ENCODE measurements at regions not wholly inside any gene's neighbourhood (a gene's known extent, or its start where the extent isn't known, plus 50 kb on each side); places are given as distances from the start of the nearest gene placed in this dataset.
"Not testable (repeated sequence)": the region's sequence is repeated elsewhere in the genome, so short reads cannot be mapped to it uniquely, and the experiment has no call there.

GRCh38 chr11:98330306-98330705 is 690.4 kb upstream of the CNTN5 start:
- H3K27me3 Mint-ChIP-seq (ENCODE audit: insufficient read depth, low read depth, poor library complexity); H3K4me1 Mint-ChIP-seq; H3K4me1 ChIP-seq (ENCODE audit: insufficient read depth): not testable (repeated sequence)

GRCh38 chr11:98358551-98358950 is 662.2 kb upstream of the CNTN5 start:
- Histone ChIP-seq H3K27me3 (ENCODE audit: insufficient read depth) (no peaks in the 10 kb centered on the region), H3K27ac (ENCODE audit: low read depth) (no peak overlapping the region), H2AFZ (no peak overlapping the region), H3K4me1 (ENCODE audit: insufficient read depth) (no peaks in the 10 kb centered on the region), H3K9me2 (ENCODE audit: insufficient read depth) (no peaks in the 10 kb centered on the region), H3K4me2 (no peak overlapping the region), H3K36me3 (ENCODE audit: insufficient read depth) (no peaks in the 10 kb centered on the region), H4K20me1 (replicated peaks; ENCODE audit: insufficient read depth) (no peaks in the 10 kb centered on the region), H3F3A (replicated peaks; ENCODE audit: low read depth) (no peaks in the 10 kb centered on the region), H3K4me3 (no peak overlapping the region), H3K79me2 (replicated peaks; ENCODE audit: insufficient read depth) (no peaks in the 10 kb centered on the region)
- H3K27me3 Mint-ChIP-seq (ENCODE audit: insufficient read depth, low read depth, poor library complexity), result no peaks in the 10 kb centered on the region
- H3K36me3 Mint-ChIP-seq (ENCODE audit: low read depth), result peaks cover 6% of the 10 kb centered on the region; the same call in 2 of the 3 replicates
- H3K4me3 Mint-ChIP-seq, result no peak overlapping the region
- ATAC-seq (no peak), DNase-seq (ENCODE audit: low spot score) (no peak)
- no peak overlapping the region for H3K27ac Mint-ChIP-seq
- peaks cover 8% of the 10 kb centered on the region for H3K9me3 Mint-ChIP-seq
- H3K4me1 Mint-ChIP-seq, result no peaks in the 10 kb centered on the region; the same call in 2 of the 3 replicates
- no peak for TF ChIP-seq ZNF331 (CRISPR knock-in tag; IDR thresholded peaks at IDR 0.05; ENCODE audit: low read depth)
- no peak for TF ChIP-seq JUNB (IDR thresholded peaks at IDR 0.05; ENCODE audit: unreplicated experiment)
- no peak for TF ChIP-seq POLR2AphosphoS5 (IDR thresholded peaks at IDR 0.05; ENCODE audit: low read depth)
- TF ChIP-seq REST (IDR thresholded peaks at IDR 0.05; ENCODE audit: unreplicated experiment), result no peak
- TF ChIP-seq CREB1 (CRISPR knock-in tag; IDR thresholded peaks at IDR 0.05; ENCODE audit: low read depth), result no peak
- no peak for TF ChIP-seq ETS1 (IDR thresholded peaks at IDR 0.05)
- no peak for TF ChIP-seq NANOG (IDR thresholded peaks at IDR 0.05; ENCODE audit: borderline replicate concordance)
- TF ChIP-seq EZH2phosphoT487 (IDR thresholded peaks at IDR 0.05; ENCODE audit: unreplicated experiment), result no peak
- no peak for TF ChIP-seq CTCF (conservative IDR thresholded peaks at IDR 0.05; ENCODE audit: low read depth in 2 of 2)
- TF ChIP-seq EZH2 (IDR thresholded peaks at IDR 0.05; ENCODE audit: low read depth, unreplicated experiment), result no peak
- TF ChIP-seq ZNF114 (CRISPR knock-in tag; IDR thresholded peaks at IDR 0.05), result no peak

More at GRCh38 chr11:98330306-98330705, 690.4 kb upstream of the CNTN5 start:
- not testable (repeated sequence) for H3K27ac Mint-ChIP-seq; H3K36me3 Mint-ChIP-seq (ENCODE audit: low read depth); H3K4me3 ChIP-seq; H2AFZ ChIP-seq; H3K9me2 ChIP-seq (ENCODE audit: insufficient read depth); H3K27me3 ChIP-seq (ENCODE audit: insufficient read depth); H3F3A ChIP-seq (replicated peaks; ENCODE audit: low read depth); H3K27ac ChIP-seq (ENCODE audit: low read depth); ATAC-seq; H3K4me2 ChIP-seq; H3K79me2 ChIP-seq (replicated peaks; ENCODE audit: insufficient read depth); H4K20me1 ChIP-seq (replicated peaks; ENCODE audit: insufficient read depth); H3K4me3 Mint-ChIP-seq; DNase-seq (ENCODE audit: low spot score); H3K36me3 ChIP-seq (ENCODE audit: insufficient read depth)
- peaks cover 13% of the 10 kb centered on the region; the same call in 2 of the 3 replicates for H3K9me3 Mint-ChIP-seq

Data from GM23338 (cell line).